Omental fat pad (tissue), 3 donors: ENCODE measurements at regions not wholly inside any gene's neighbourhood (a gene's known extent, or its start where the extent isn't known, plus 50 kb on each side); places are given as distances from the start of the nearest gene placed in this dataset.

Experiments used
- ATAC-seq: fragments of 150-250 bp; one replicate; pipeline ENCODE4 v1.9.1; 2016; ENCODE audit warnings: mild to moderate bottlenecking, moderate library complexity; ENCODE audit not compliant: low FRiP score
- DNase-seq: peaks from one replicate; pipeline ENCODE4 v3.0.0-alpha.2; 2019; ENCODE audit warnings: low spot score
- CTCF ChIP-seq, 3 donors: fragments of 450-650 bp; IDR thresholded peaks; one replicate each; pipeline ENCODE4 v1.5.1; 2016 to 2017; ENCODE audit warnings: antibody characterized with exemption in 3 of 3, mild to moderate bottlenecking in 3 of 3, moderate library complexity in 2 of 3

- no peak for DNase-seq
- ATAC-seq: no peak
- no peak for TF ChIP-seq CTCF (IDR thresholded peaks at IDR 0.05)
Observed at GRCh38 chr1:165147799-165148198, 208.7 kb downstream of the LMX1A start.

GRCh38 chr1:165144757-165145397, 211.6 kb downstream of the LMX1A start:
- ATAC-seq (peak; percentile 48), DNase-seq (peak; percentile 35)
- TF ChIP-seq CTCF (IDR thresholded peaks at IDR 0.05): no peak

- no peak for TF ChIP-seq CTCF (IDR thresholded peaks at IDR 0.05)
- no peak for DNase-seq
- ATAC-seq: no peak
Observed at GRCh38 chr1:165143437-165144065, 213.0 kb downstream of the LMX1A start.

- ATAC-seq: no peak
- no peak for TF ChIP-seq CTCF (IDR thresholded peaks at IDR 0.05)
- DNase-seq: no peak
Observed at GRCh38 chr1:165138960-165139359, 217.6 kb downstream of the LMX1A start.

- TF ChIP-seq CTCF (IDR thresholded peaks at IDR 0.05): no peak
- ATAC-seq: no peak
- DNase-seq: no peak
Observed at GRCh38 chr1:165137551-165138316, 218.8 kb downstream of the LMX1A start.

- no peak for DNase-seq
- ATAC-seq: no peak
- TF ChIP-seq CTCF (IDR thresholded peaks at IDR 0.05): no peak
Observed at GRCh38 chr1:165134431-165134830, 222.1 kb downstream of the LMX1A start.
